ENCODE measurements at regions not wholly inside any gene's neighbourhood (a gene's known extent, or its start where the extent isn't known, plus 50 kb on each side); places are given as distances from the start of the nearest gene placed in this dataset.

DNA sequence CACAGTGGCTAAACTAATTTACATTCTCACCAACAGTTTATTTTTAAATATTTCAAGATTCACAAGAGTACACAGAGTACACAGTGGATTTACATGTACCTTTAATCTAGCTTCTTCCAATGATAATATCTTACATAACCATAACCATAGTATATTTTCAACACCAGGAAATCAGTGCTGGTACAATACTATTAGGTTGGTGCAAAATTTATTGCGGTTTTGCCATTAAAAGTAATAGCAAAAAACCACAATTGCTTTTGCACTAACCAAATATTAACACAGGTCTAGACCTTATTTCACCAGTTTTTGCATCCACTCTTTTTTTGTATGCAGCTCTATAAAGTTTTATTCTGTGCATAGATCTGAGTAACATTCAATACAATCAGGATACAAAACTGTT is 163.0 kb downstream of the SCG2 start:
- Histone ChIP-seq H3K4me3 (ENCODE audit: low read depth, low read length) (no peak overlapping the region), H3K36me3 (ENCODE audit: control insufficient read depth, insufficient read depth, low read length) (no peaks in the 10 kb centered on the region), H3K27me3 (ENCODE audit: control insufficient read depth, insufficient read depth, low read length) (no peaks in the 10 kb centered on the region)
- ChIA-PET POLR2A (no interaction called here), CTCF (no interaction called here)
- no peak for TF ChIP-seq CTCF (IDR thresholded peaks at IDR 0.05; ENCODE audit: insufficient read depth, low read depth, low read length)
- no peak for DNase-seq (ENCODE audit: low read depth)

GRCh38 chr2:223439786-223440185 is 162.4 kb downstream of the SCG2 start:
- CTCF ChIA-PET: no interaction called here
- Histone ChIP-seq H3K4me3 (ENCODE audit: low read depth, low read length) (no peak overlapping the region), H3K27me3 (ENCODE audit: control insufficient read depth, insufficient read depth, low read length) (no peaks in the 10 kb centered on the region), H3K36me3 (ENCODE audit: control insufficient read depth, insufficient read depth, low read length) (no peaks in the 10 kb centered on the region)
- POLR2A ChIA-PET: no interaction called here
- no peak for DNase-seq (ENCODE audit: low read depth)
- TF ChIP-seq CTCF (IDR thresholded peaks at IDR 0.05; ENCODE audit: insufficient read depth, low read depth, low read length): no peak

DNA sequence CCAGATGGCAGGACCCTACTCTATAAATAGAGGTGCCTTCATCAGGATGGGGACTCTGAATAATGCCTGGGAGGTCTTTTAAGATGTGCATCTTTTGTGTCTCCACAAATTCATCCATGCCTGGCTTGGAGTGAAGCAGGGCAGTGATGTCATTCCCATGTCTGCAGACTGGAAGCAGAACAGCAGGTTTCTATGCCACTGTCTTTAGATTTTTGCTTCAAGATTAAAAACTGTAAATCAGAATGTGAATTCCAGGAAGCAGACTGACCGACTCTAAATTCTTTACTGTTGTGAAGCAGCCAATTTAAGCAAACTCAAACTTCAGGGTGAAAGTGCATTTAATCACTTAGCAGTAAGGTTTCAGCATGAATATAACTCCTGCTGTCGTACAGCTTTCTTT is 159.3 kb downstream of the SCG2 start:
- ChIA-PET POLR2A (no interaction called here), CTCF (no interaction called here)
- DNase-seq (ENCODE audit: low read depth): no peak
- no peak for TF ChIP-seq CTCF (IDR thresholded peaks at IDR 0.05; ENCODE audit: insufficient read depth, low read depth, low read length)
- no peaks in the 10 kb centered on the region for H3K36me3 ChIP-seq (ENCODE audit: control insufficient read depth, insufficient read depth, low read length)
- H3K4me3 ChIP-seq (ENCODE audit: low read depth, low read length): no peak overlapping the region
- no peaks in the 10 kb centered on the region for H3K27me3 ChIP-seq (ENCODE audit: control insufficient read depth, insufficient read depth, low read length)

- no peak for DNase-seq (ENCODE audit: low read depth)
- Histone ChIP-seq H3K27me3 (ENCODE audit: control insufficient read depth, insufficient read depth, low read length) (no peaks in the 10 kb centered on the region), H3K4me3 (ENCODE audit: low read depth, low read length) (no peak overlapping the region), H3K36me3 (ENCODE audit: control insufficient read depth, insufficient read depth, low read length) (no peaks in the 10 kb centered on the region)
- CTCF ChIA-PET: no interaction called here
- POLR2A ChIA-PET: no interaction called here
- TF ChIP-seq CTCF (IDR thresholded peaks at IDR 0.05; ENCODE audit: insufficient read depth, low read depth, low read length): no peak
Observed at GRCh38 chr2:223450246-223450645, 151.9 kb downstream of the SCG2 start.

GRCh38 chr2:223457301-223457700 is 144.9 kb downstream of the SCG2 start:
- POLR2A ChIA-PET: no interaction called here
- DNase-seq (ENCODE audit: low read depth): no peak
- CTCF ChIA-PET: no interaction called here
- Histone ChIP-seq H3K36me3 (ENCODE audit: control insufficient read depth, insufficient read depth, low read length) (no peaks in the 10 kb centered on the region), H3K27me3 (ENCODE audit: control insufficient read depth, insufficient read depth, low read length) (no peaks in the 10 kb centered on the region), H3K4me3 (ENCODE audit: low read depth, low read length) (no peak overlapping the region)
- no peak for TF ChIP-seq CTCF (IDR thresholded peaks at IDR 0.05; ENCODE audit: insufficient read depth, low read depth, low read length)
